ENCODE measurements at regions not wholly inside any gene's neighbourhood (a gene's known extent, or its start where the extent isn't known, plus 50 kb on each side); places are given as distances from the start of the nearest gene placed in this dataset.

- no peak for TF ChIP-seq CTCF (conservative IDR thresholded peaks at IDR 0.05 in 1 of 2, IDR thresholded peaks at IDR 0.05 in 1 of 2; ENCODE audit: low read depth in 1 of 2, low read length in 2 of 2)
- TF ChIP-seq EZH2 (IDR thresholded peaks at IDR 0.05; ENCODE audit: low read length, missing control alignments) = no peak
Measured at GRCh38 chr9:16099732-16100536, 547.1 kb downstream of the CCDC171 start.

Measured in fibroblast of lung (primary cell).